Erythroblast (primary cell): ENCODE measurements at regions not wholly inside any gene's neighbourhood (a gene's known extent, or its start where the extent isn't known, plus 50 kb on each side); places are given as distances from the start of the nearest gene placed in this dataset.

ENCODE experiments used
- GATA1 ChIP-seq: IDR thresholded peaks from 2 replicates; pipeline ENCODE4 v1.6.1; 2011; ENCODE audit warnings: low read depth, mild to moderate bottlenecking, control low read depth, low read length, moderate library complexity
- POLR2A ChIP-seq: IDR thresholded peaks from 2 replicates; pipeline ENCODE4 v1.6.1; 2011; ENCODE audit warnings: mild to moderate bottlenecking, low read length

GRCh38 chr15:25177955-25178801, 223.4 kb downstream of the SNRPN start:
- TF ChIP-seq POLR2A: no peak
- no peak for TF ChIP-seq GATA1
